HFF-Myc (cell line): ENCODE measurements at regions not wholly inside any gene's neighbourhood (a gene's known extent, or its start where the extent isn't known, plus 50 kb on each side); places are given as distances from the start of the nearest gene placed in this dataset.

Experiments
- DNase-seq: peaks from one replicate; pipeline ENCODE4 v3.0.0-alpha.2; 2011; ENCODE audit warnings: low read depth; ENCODE audit errors: extremely low read depth
- H3K4me3 ChIP-seq: replicated peaks from 2 replicates; pipeline ENCODE4 v1.5.1; 2011; ENCODE audit warnings: low read depth, mild to moderate bottlenecking, control low read depth, low read length
- CTCF ChIP-seq: IDR thresholded peaks from 2 replicates; pipeline ENCODE4 v1.5.1; 2012; ENCODE audit warnings: mild to moderate bottlenecking, low read depth, low read length, control low read depth; ENCODE audit errors: missing control alignments

DNA sequence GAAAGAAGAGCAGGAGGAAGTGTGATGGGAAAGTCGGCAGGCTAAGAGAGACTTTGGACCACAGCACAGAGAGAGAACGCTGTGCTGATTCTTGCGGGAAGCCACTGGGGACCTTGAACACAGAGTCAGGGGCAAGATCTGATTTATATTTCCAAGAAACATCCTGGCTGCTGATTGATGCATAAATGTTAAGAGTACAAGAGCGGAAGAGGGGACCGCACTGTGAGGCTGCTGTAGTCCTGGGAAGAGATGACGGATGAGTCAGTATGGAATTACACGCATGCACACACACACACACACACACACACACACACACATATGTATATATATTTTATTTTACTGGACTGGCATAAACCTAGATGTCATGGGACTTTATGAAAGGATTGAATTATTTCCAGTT lies 865.6 kb upstream of the ID2 start:
- H3K4me3 ChIP-seq = no peak overlapping the region
- no peak for DNase-seq
- TF ChIP-seq CTCF = no peak

DNA sequence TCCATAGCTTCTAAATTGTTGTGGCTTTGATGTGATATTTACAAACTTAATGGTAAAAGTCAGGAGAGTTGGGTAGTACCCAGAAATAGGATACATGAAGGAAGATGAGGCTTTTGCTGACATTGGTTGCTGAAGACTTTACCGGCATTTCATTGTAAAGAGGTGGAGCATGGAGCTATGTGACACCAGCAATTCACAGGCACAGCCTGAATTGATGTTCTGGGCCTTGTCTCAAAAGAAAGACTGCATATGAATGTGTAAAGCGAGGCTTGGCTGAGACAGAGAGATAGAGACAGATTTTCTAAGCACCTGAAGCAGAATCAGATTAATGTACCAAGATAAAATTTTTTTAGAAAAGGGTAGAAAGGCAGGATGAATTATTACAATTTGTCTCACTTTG lies 864.9 kb upstream of the ID2 start:
- TF ChIP-seq CTCF = no peak
- DNase-seq = no peak
- H3K4me3 ChIP-seq = no peak overlapping the region

DNA sequence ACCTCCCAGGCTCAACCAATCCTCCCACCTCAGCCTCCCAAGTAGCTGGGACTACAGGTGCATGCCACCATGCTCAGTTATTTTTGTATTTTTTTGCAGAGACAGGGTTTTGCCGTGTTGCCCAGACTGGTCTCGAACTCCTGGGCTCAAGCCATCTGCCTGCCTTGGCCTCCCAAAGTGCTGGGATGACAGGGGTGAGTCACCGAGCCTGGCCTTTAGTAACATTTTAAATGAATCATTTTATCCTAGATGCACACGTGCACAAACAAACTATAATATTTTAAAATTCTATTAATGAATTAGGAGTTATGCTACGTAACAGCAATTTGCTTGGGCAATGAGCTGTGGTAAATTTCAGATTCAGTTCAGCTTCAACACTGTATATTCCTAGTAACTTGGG lies 862.5 kb upstream of the ID2 start:
- no peak for DNase-seq
- no peak overlapping the region for H3K4me3 ChIP-seq
- no peak for TF ChIP-seq CTCF

GRCh38 chr2:7819850-7820249 lies 862.0 kb upstream of the ID2 start:
- no peak for DNase-seq
- TF ChIP-seq CTCF = no peak
- no peak overlapping the region for H3K4me3 ChIP-seq

- TF ChIP-seq CTCF = no peak
- DNase-seq = no peak
- H3K4me3 ChIP-seq = no peak overlapping the region
Observed at GRCh38 chr2:7824211-7824610, 857.6 kb upstream of the ID2 start.

- no peak for DNase-seq
- no peak for TF ChIP-seq CTCF
- no peak overlapping the region for H3K4me3 ChIP-seq
Observed at GRCh38 chr2:7825591-7826312, 856.1 kb upstream of the ID2 start.

GRCh38 chr2:7826656-7827055 lies 855.2 kb upstream of the ID2 start:
- no peak for TF ChIP-seq CTCF
- no peak for DNase-seq

More at GRCh38 chr2:7826656-7827055, 855.2 kb upstream of the ID2 start:
- no peak overlapping the region for H3K4me3 ChIP-seq
